AG09309 (cell line): ENCODE measurements at regions not wholly inside any gene's neighbourhood (a gene's known extent, or its start where the extent isn't known, plus 50 kb on each side); places are given as distances from the start of the nearest gene placed in this dataset.

Experiments used
- DNase-seq: peaks from one replicate; pipeline ENCODE4 v3.0.0-alpha.2; 2010; ENCODE audit warnings: low read depth
- H3K4me3 ChIP-seq: 2 replicates; pipeline ENCODE4 v1.5.1; 2011; ENCODE audit warnings: mild to moderate bottlenecking, low read depth, low read length, moderate library complexity; ENCODE audit not compliant: control insufficient read depth
- CTCF ChIP-seq: IDR thresholded peaks from 2 replicates; pipeline ENCODE4 v1.5.1; 2011; ENCODE audit warnings: mild to moderate bottlenecking, low read depth, low read length, inconsistent platforms; ENCODE audit not compliant: insufficient read depth, control insufficient read depth; ENCODE audit errors: missing control alignments

- H3K4me3 ChIP-seq, result no peak overlapping the region
- TF ChIP-seq CTCF, result no peak
- DNase-seq, result no peak
Observed at GRCh38 chr1:71242239-71242638, 161.4 kb upstream of the ZRANB2 start.

- DNase-seq, result no peak
- H3K4me3 ChIP-seq, result no peak overlapping the region
- TF ChIP-seq CTCF, result no peak
Observed at GRCh38 chr1:71240656-71241055, 159.8 kb upstream of the ZRANB2 start.

- TF ChIP-seq CTCF, result no peak
- DNase-seq, result no peak
- no peak overlapping the region for H3K4me3 ChIP-seq
Observed at GRCh38 chr1:71236503-71236902, 155.7 kb upstream of the ZRANB2 start.

- H3K4me3 ChIP-seq, result no peak overlapping the region
- TF ChIP-seq CTCF, result no peak
- DNase-seq, result no peak
Observed at GRCh38 chr1:71233645-71234044, 152.8 kb upstream of the ZRANB2 start.

- H3K4me3 ChIP-seq, result no peak overlapping the region
- no peak for DNase-seq
- no peak for TF ChIP-seq CTCF
Observed at GRCh38 chr1:71232786-71233185, 152.0 kb upstream of the ZRANB2 start.

GRCh38 chr1:71232166-71232763 lies 151.4 kb upstream of the ZRANB2 start:
- TF ChIP-seq CTCF, result no peak
- no peak overlapping the region for H3K4me3 ChIP-seq
- DNase-seq, result no peak

- no peak for TF ChIP-seq CTCF
- H3K4me3 ChIP-seq, result no peak overlapping the region
- no peak for DNase-seq
Observed at GRCh38 chr1:71231751-71232150, 150.9 kb upstream of the ZRANB2 start.
